Islet of Langerhans (tissue), 1 donor: ENCODE measurements at regions not wholly inside any gene's neighbourhood (a gene's known extent, or its start where the extent isn't known, plus 50 kb on each side); places are given as distances from the start of the nearest gene placed in this dataset.

Experiments
- FAIRE-seq: peaks from one replicate; lab custom pipeline; 2011; peaks lifted over from hg19 to GRCh38; lab: Jason Lieb, UNC

DNA sequence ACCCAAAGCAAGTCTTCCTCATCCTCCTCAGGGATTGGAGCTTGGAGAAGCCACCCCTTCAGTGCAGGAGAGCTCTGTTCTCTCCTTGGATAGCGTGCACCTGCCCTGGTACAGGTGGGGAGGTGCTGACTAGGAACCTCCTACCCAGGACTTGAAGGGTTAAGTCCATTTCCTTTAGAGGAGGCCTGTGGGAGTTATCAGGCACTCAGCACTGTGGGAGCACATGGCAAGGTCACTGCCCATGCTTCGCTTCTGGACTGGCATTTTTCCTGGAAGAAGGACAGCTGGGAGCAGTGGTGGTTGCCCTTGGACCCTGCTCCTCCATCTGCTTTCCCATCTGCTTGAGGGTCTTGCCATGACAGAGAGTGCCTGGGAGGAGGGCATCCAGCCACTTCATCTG lies 142.8 kb downstream of the CXCL12 start:
- FAIRE-seq = no peak

DNA sequence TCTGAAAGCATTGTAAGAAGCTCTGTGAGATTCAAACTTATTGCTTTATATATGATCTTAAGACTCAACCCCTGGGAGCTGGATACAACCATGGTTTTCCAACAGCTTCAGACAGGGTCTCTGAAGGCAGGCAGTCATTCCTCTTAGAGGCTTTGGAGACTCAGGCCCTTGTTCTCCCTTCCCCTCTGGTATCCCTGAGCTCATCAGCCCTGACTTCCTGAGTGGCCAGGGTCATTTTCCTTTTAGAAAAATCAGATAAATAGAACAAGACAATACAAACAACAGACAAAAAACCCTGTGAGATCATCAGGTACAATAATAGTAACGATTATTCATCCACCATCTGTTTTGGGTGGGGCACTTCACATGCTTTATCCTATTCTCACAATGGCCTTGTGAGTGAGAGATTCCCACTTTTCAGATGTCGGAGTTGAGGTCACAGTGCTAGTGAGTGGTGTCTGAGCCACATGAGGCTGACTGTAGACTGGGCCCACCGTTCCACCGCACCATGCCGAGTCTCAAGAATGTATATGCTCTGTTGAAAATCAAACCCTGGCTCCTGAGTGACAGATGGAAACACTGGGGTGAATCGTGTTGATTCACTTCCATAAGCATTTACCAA lies 144.2 kb downstream of the CXCL12 start:
- no peak for FAIRE-seq

DNA sequence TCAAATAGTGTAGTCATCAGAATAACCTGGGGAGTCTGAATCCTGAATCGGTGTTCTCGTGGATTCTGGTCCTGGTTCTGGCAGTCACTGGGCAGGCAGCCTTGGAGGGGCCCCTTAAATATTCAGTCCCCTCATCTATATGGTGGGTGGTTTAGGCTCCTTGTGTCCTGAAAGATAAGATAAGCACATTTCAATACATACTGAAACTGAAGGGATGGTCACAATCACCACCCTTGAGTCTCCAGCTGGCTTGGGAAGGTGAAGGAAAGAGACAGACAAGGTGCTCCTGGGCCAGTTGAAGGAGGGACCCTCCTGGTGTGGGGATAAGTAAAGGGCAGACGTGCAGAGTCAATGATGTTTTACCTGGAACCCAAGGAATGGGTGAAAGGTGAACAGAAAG lies 146.7 kb downstream of the CXCL12 start:
- FAIRE-seq = no peak

GRCh38 chr10:44237364-44238049 lies 147.4 kb downstream of the CXCL12 start:
- FAIRE-seq = no peak

DNA sequence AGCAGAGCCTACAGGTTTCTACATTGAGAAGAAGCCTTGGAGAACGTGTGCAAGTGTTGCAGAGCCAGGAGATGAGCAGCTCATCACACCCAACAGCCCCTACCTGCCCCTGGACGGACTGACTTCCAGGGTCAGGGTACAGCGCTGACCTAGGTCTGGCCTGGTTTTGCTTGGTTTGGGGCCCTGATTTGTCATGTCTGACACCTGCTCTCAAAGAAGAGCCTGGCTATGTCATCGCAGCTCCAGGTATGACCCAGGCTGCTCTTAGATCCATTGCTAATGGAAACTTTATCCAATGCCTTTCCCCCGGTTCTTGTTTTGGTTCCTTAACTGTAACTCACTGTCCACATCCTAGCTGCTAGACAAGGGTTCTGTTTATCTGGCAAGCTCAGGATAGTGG lies 149.5 kb downstream of the CXCL12 start:
- FAIRE-seq = no peak

- FAIRE-seq = no peak
Observed at GRCh38 chr10:44234483-44234875, 150.4 kb downstream of the CXCL12 start.

DNA sequence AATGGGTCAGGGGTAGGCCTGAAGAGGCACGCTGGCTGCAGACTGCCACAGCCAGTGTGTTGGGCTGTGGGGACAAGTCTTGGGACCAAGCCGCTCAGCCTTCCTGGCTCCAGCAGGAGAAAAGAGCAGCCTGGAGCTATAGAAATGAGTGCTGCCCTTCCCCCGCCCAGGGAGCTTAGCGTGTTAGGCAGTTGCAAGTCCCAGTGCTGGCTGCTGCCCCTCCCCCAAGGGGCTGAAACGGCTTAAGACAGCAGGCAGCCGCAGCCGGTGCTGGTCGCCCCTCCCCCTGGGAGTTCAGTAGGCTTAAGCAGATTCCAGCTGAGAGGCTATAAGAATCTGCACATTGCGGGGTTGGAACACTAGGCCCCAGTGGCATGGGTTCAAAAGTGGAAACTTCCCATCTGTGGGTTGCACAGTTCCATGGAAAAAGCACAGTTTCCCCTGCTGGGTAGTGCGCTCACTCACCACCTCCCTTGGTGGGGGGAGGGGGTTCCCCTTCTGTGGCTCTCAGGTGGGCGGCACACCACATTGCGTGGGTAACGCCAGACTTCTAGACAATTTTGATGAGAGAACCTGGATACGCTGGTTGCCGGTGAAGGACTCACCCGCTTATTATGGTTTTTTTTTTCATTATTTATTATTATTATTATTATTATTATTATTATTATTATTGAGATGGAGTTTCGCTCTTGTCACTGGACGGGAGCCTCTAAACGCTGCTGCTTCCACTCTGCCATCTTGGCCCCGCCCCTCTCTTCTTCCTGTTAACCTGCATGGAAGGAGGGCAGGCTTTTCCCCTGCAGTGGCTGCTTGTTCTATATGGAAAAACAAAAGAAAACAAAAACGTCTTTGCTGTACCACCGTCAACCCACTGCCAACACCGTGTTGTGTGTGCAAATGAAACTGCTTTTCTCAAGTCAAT lies 151.1 kb downstream of the CXCL12 start:
- FAIRE-seq = no peak

GRCh38 chr10:44217274-44217820 lies 167.6 kb downstream of the CXCL12 start:
- FAIRE-seq = no peak

DNA sequence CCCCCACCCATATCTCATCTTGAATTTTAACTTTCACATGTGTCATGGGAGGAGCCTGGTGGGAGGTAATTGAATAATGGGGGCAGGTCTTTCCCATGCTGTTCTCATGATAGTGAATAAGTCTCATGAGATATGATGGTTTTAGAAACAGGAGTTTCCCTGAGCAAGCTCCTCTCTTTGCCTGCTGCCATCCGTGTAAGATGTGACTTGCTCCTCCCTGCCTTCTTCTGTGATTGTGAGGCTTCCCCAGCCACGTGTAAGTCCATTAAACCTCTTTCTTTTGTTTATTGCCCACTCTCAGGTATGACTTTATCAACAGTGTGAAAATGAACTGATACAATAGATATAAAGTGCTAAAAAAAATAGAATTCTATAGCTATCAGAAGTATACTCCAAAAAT lies 168.8 kb downstream of the CXCL12 start:
- no peak for FAIRE-seq

DNA sequence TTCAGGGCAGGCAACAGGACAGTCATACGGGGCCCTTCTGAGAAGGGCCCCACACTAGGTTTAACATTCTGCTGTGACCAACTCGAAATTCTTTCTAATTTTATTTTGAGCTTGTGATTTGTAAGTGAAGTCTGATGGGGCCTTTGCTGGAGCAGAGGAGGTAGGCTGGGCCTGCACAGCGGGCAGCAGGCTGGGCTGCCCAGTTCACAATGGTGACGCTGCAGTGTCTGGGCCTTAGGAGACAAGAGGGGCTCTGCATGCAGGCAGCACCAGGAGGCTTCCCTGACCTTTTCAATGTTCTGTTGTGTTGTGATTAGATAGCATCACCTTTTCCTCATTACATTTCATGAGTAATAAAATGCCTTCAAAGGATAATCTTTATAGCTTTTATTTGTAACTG lies 175.1 kb downstream of the CXCL12 start:
- FAIRE-seq = no peak

- FAIRE-seq = no peak
Observed at GRCh38 chr10:44207160-44207559, 177.7 kb downstream of the CXCL12 start.

- FAIRE-seq = no peak
Observed at GRCh38 chr10:44206127-44206818, 178.6 kb downstream of the CXCL12 start.

DNA sequence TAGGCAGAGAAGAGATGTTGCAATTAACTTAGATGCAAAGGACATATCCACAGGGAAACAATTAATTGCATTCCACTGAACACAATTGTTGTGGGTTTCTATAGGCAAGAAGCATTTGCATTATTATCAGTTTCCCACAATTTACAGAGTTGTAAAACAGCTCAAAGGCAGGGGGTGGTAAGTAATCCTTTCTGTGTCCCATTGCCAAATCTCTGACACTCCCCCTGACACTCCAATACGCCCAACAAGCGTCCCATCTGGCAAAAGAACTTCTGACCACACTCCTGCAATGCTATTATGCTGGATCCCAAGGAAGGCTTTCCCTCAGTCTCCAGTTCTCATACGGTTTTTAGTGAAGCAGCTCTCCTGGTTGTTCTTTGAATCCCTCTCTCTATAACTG lies 179.8 kb downstream of the CXCL12 start:
- no peak for FAIRE-seq

DNA sequence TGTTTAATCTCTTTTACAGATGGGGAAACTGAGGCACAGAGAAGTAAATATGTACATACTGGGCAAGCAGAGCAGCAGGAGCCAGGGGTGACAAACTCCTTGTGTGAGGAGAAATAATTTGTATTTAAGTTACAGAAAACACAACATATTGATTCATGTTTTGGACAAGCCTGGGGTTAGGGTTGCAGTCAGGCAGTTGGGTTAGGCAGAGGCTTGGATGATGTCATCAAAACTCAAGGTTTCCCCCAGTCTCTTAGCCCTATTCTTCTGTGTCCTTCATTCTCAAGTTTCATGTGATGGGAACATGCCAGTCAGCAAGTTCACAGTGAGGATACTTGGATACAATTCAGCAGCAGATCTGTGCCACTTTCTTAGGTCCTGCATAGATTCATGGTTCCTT lies 181.4 kb downstream of the CXCL12 start:
- FAIRE-seq = no peak

GRCh38 chr10:44202952-44203351 lies 181.9 kb downstream of the CXCL12 start:
- no peak for FAIRE-seq

GRCh38 chr10:44201656-44202055 lies 183.2 kb downstream of the CXCL12 start:
- no peak for FAIRE-seq

- FAIRE-seq = no peak
Observed at GRCh38 chr10:44201011-44201410, 183.9 kb downstream of the CXCL12 start.

DNA sequence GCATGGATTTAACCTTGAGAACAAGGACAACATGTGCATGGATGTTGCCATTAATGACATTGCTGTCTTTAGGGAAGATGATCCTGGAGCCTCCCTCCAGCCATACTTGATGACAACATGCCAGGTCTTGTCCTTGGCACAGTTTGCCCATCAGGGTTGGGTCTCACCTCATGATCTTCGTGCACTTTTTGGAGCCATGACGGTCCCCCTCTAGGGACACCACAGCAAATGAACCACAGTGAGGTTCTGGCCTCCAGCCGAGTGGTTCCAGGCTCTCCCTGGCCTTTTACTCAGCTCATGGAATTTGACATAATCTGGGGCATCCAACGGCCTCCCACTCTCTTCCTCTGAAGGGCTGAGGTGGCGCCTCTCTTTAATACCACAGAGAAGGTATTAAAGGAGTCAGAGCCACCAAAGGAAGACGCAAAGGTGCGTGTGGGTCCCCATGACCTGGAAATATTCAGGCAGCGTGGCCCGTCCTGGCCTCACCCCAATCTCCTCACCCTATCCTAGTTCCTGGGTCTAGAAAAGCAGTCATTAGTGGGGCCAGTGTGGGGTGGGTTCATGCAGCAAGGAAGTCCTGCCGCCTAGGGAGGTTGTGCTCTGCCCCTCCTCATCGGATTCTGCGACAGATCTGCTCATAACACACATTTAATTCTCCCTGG lies 184.8 kb downstream of the CXCL12 start:
- FAIRE-seq = no peak

DNA sequence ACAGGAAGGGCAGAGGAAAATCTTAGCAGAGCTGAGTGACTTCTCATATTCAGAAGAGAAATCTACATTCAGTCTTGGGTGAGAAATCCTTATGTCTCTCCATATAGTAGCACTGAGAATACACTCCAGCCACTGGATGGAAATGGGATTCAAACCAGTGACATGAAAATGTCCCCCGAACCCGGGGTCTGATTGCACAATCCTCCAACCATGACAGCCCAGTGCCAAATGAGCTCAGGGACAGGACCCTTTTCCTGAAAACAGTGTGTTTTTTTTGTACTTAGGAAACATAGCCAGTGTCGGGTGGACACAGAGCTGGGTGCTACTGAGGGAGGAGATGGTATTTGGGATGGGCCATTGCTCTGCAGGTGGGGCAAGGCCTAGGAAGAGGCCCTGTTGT lies 185.6 kb downstream of the CXCL12 start:
- no peak for FAIRE-seq

DNA sequence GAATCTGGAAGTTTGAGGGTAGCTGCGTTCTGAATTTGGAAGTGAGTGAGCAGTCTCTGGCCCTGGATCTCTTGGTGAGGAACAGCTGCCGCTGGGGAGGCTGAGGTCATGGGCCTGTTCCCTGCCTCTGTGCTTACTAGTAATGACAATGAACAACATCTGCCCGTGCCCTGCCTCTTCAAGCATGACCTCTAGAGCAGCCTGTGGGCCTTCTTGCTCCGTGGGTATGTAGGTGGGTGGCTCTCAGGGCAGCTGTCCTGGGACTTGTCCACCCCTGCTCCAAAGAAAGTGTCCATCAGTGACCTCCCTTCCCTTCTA lies 186.2 kb downstream of the CXCL12 start:
- no peak for FAIRE-seq

- no peak for FAIRE-seq
Observed at GRCh38 chr10:44198096-44198779, 186.7 kb downstream of the CXCL12 start.
